ENCODE measurements at regions not wholly inside any gene's neighbourhood (a gene's known extent, or its start where the extent isn't known, plus 50 kb on each side); places are given as distances from the start of the nearest gene placed in this dataset.

- Histone ChIP-seq H3K27me3 (no peaks in the 10 kb centered on the region), H3K36me3 (no peaks in the 10 kb centered on the region), H3K4me3 (no peak overlapping the region), H3K9me3 (no peaks in the 10 kb centered on the region), H3K4me1 (no peaks in the 10 kb centered on the region), H3K27ac (no peak overlapping the region)
- no peak for TF ChIP-seq POLR2A (IDR thresholded peaks at IDR 0.05)
- TF ChIP-seq EP300 (IDR thresholded peaks at IDR 0.05) = no peak
- TF ChIP-seq CTCF (IDR thresholded peaks at IDR 0.05) = no peak
- TF ChIP-seq POLR2AphosphoS5 (IDR thresholded peaks at IDR 0.05) = no peak
- WGBS, 2 donors (ENCODE audit: low coverage in 1 of 2) = 83 to 88% methylated on average over 5 of the region's 5 CpGs
- ATAC-seq = no peak
These were observed 97.7 kb downstream of the XCL2 start for GRCh38 chr1:168446081-168446480.

- no peak for TF ChIP-seq CTCF (IDR thresholded peaks at IDR 0.05)
- TF ChIP-seq EP300 (IDR thresholded peaks at IDR 0.05) = no peak
- no peak for TF ChIP-seq POLR2AphosphoS5 (IDR thresholded peaks at IDR 0.05)
- TF ChIP-seq POLR2A (IDR thresholded peaks at IDR 0.05) = no peak
- H3K27ac ChIP-seq = no peak overlapping the region
- peaks cover 0 to 11% (median 2%) of the 10 kb centered on the region in 3 donors for H3K4me1 ChIP-seq
- no peaks in the 10 kb centered on the region for H3K36me3 ChIP-seq
- no peaks in the 10 kb centered on the region for H3K9me3 ChIP-seq
- 40 to 78% methylated on average over 2 to 5 of the region's 5 CpGs for WGBS, 2 donors (ENCODE audit: low coverage in 1 of 2)
- no peak for ATAC-seq
- no peaks in the 10 kb centered on the region for H3K27me3 ChIP-seq
- no peak overlapping the region for H3K4me3 ChIP-seq
These were observed 99.9 kb downstream of the XCL2 start for GRCh38 chr1:168443899-168444298.

- H3K4me3 ChIP-seq = no peak overlapping the region
- TF ChIP-seq POLR2AphosphoS5 (IDR thresholded peaks at IDR 0.05) = no peak
- no peak for TF ChIP-seq POLR2A (IDR thresholded peaks at IDR 0.05)
- TF ChIP-seq EP300 (IDR thresholded peaks at IDR 0.05) = no peak
- no peak for TF ChIP-seq CTCF (IDR thresholded peaks at IDR 0.05)
- H3K36me3 ChIP-seq = no peaks in the 10 kb centered on the region
- ATAC-seq = no peak
- no peaks in the 10 kb centered on the region for H3K9me3 ChIP-seq
- no peaks in the 10 kb centered on the region for H3K27me3 ChIP-seq
- peaks cover 0 to 12% (median 2%) of the 10 kb centered on the region in 3 donors for H3K4me1 ChIP-seq
- WGBS, 2 donors (ENCODE audit: low coverage in 1 of 2) = 85 to 90% methylated on average over 2 to 3 of the region's 3 CpGs
- H3K27ac ChIP-seq = no peak overlapping the region
These were observed 100.4 kb downstream of the XCL2 start for GRCh38 chr1:168443356-168443755.

GRCh38 chr1:168442931-168443330, 100.9 kb downstream of the XCL2 start:
- no peak for TF ChIP-seq POLR2AphosphoS5 (IDR thresholded peaks at IDR 0.05)
- TF ChIP-seq CTCF (IDR thresholded peaks at IDR 0.05) = no peak
- TF ChIP-seq POLR2A (IDR thresholded peaks at IDR 0.05) = no peak
- TF ChIP-seq EP300 (IDR thresholded peaks at IDR 0.05) = no peak
- H3K27ac ChIP-seq = no peak overlapping the region
- H3K36me3 ChIP-seq = no peaks in the 10 kb centered on the region
- H3K9me3 ChIP-seq = no peaks in the 10 kb centered on the region
- 85 to 94% methylated on average over 2 of the region's 2 CpGs for WGBS, 2 donors (ENCODE audit: low coverage in 1 of 2)
- no peaks in the 10 kb centered on the region for H3K27me3 ChIP-seq
- no peak for ATAC-seq
- H3K4me1 ChIP-seq = peaks cover 0 to 12% (median 2%) of the 10 kb centered on the region in 3 donors
- no peak overlapping the region for H3K4me3 ChIP-seq

- Histone ChIP-seq H3K4me3 (no peak overlapping the region), H3K9me3 (no peaks in the 10 kb centered on the region), H3K27me3 (no peaks in the 10 kb centered on the region), H3K4me1 (peaks cover 0 to 12% (median 2%) of the 10 kb centered on the region in 3 donors), H3K27ac (no peak overlapping the region), H3K36me3 (no peaks in the 10 kb centered on the region)
- no peak for ATAC-seq
- WGBS, 2 donors (ENCODE audit: low coverage in 1 of 2) = 35% methylated on average over 3 of the region's 3 CpGs; no CpG with 5 or more reads in 1 of the 2 donors
- no peak for TF ChIP-seq CTCF (IDR thresholded peaks at IDR 0.05)
- no peak for TF ChIP-seq POLR2A (IDR thresholded peaks at IDR 0.05)
- no peak for TF ChIP-seq POLR2AphosphoS5 (IDR thresholded peaks at IDR 0.05)
- no peak for TF ChIP-seq EP300 (IDR thresholded peaks at IDR 0.05)
These were observed 102.1 kb downstream of the XCL2 start for GRCh38 chr1:168441745-168442144.

Measured in gastroesophageal sphincter (tissue), 4 donors.